ENCODE measurements at regions not wholly inside any gene's neighbourhood (a gene's known extent, or its start where the extent isn't known, plus 50 kb on each side); places are given as distances from the start of the nearest gene placed in this dataset.

- no peak overlapping the region for H3K27ac ChIP-seq
- H3K27me3 ChIP-seq = no peaks in the 10 kb centered on the region
- TF ChIP-seq POLR2A (IDR thresholded peaks at IDR 0.05) (no peak), EP300 (IDR thresholded peaks at IDR 0.05) (no peak), POLR2AphosphoS5 (IDR thresholded peaks at IDR 0.05) (no peak), CTCF (IDR thresholded peaks at IDR 0.05) (no peak)
- H3K4me1 ChIP-seq = no peaks in the 10 kb centered on the region
- no peaks in the 10 kb centered on the region for H3K36me3 ChIP-seq
- no peak for DNase-seq (ENCODE audit: low spot score in 2 of 2)
- H3K9me3 ChIP-seq = no peaks in the 10 kb centered on the region
- no peak overlapping the region for H3K4me3 ChIP-seq
These were observed 185.5 kb upstream of the NRSN1 start for GRCh38 chr6:23940466-23940865.

- H3K27ac ChIP-seq = no peak overlapping the region
- no peaks in the 10 kb centered on the region for H3K4me1 ChIP-seq
- DNase-seq (ENCODE audit: low spot score in 2 of 2) = no peak
- no peak overlapping the region for H3K4me3 ChIP-seq
- TF ChIP-seq POLR2A (IDR thresholded peaks at IDR 0.05) (no peak), CTCF (IDR thresholded peaks at IDR 0.05) (no peak), POLR2AphosphoS5 (IDR thresholded peaks at IDR 0.05) (no peak), EP300 (IDR thresholded peaks at IDR 0.05) (no peak)
- H3K27me3 ChIP-seq = no peaks in the 10 kb centered on the region
- no peaks in the 10 kb centered on the region for H3K9me3 ChIP-seq
- WGBS = 68% methylated on average over 2 of the region's 2 CpGs
- no peaks in the 10 kb centered on the region for H3K36me3 ChIP-seq
These were observed 174.3 kb upstream of the NRSN1 start for GRCh38 chr6:23951691-23952090.

- Histone ChIP-seq H3K27me3 (no peaks in the 10 kb centered on the region), H3K4me1 (no peaks in the 10 kb centered on the region), H3K4me3 (no peak overlapping the region), H3K36me3 (no peaks in the 10 kb centered on the region), H3K9me3 (no peaks in the 10 kb centered on the region), H3K27ac (no peak overlapping the region)
- TF ChIP-seq EP300 (IDR thresholded peaks at IDR 0.05) = no peak
- TF ChIP-seq POLR2A (IDR thresholded peaks at IDR 0.05) = no peak
- no peak for TF ChIP-seq POLR2AphosphoS5 (IDR thresholded peaks at IDR 0.05)
- TF ChIP-seq CTCF (IDR thresholded peaks at IDR 0.05) = no peak
- WGBS = 52% methylated on average over 3 of the region's 3 CpGs
- DNase-seq (ENCODE audit: low spot score in 2 of 2) = no peak
These were observed 173.8 kb upstream of the NRSN1 start for GRCh38 chr6:23952245-23952644.

- TF ChIP-seq EP300 (IDR thresholded peaks at IDR 0.05) (no peak), CTCF (IDR thresholded peaks at IDR 0.05) (no peak), POLR2A (IDR thresholded peaks at IDR 0.05) (no peak), POLR2AphosphoS5 (IDR thresholded peaks at IDR 0.05) (no peak)
- Histone ChIP-seq H3K36me3 (no peaks in the 10 kb centered on the region), H3K27ac (no peak overlapping the region), H3K27me3 (no peaks in the 10 kb centered on the region), H3K9me3 (no peaks in the 10 kb centered on the region), H3K4me3 (no peak overlapping the region), H3K4me1 (no peaks in the 10 kb centered on the region)
- no peak for DNase-seq (ENCODE audit: low spot score in 2 of 2)
- WGBS = 63% methylated on average over 3 of the region's 3 CpGs
These were observed 172.0 kb upstream of the NRSN1 start for GRCh38 chr6:23953976-23954375.

- H3K27me3 ChIP-seq = no peaks in the 10 kb centered on the region
- no peak overlapping the region for H3K4me3 ChIP-seq
- WGBS = 70% methylated on average over 3 of the region's 3 CpGs
- TF ChIP-seq POLR2A (IDR thresholded peaks at IDR 0.05) = no peak
- no peak for TF ChIP-seq EP300 (IDR thresholded peaks at IDR 0.05)
- TF ChIP-seq CTCF (IDR thresholded peaks at IDR 0.05) = no peak
- no peak for TF ChIP-seq POLR2AphosphoS5 (IDR thresholded peaks at IDR 0.05)
- DNase-seq (ENCODE audit: low spot score in 2 of 2) = no peak
- H3K27ac ChIP-seq = no peak overlapping the region
- H3K4me1 ChIP-seq = no peaks in the 10 kb centered on the region
- H3K36me3 ChIP-seq = no peaks in the 10 kb centered on the region
- H3K9me3 ChIP-seq = no peaks in the 10 kb centered on the region
These were observed 169.0 kb upstream of the NRSN1 start for GRCh38 chr6:23957017-23957416.
